Stimulated activated naive CD4-positive, alpha-beta T cell treated with Interleukin-2 at 50 U/mL for 16 hours (primary cell): ENCODE measurements at regions not wholly inside any gene's neighbourhood (a gene's known extent, or its start where the extent isn't known, plus 50 kb on each side); places are given as distances from the start of the nearest gene placed in this dataset.
"Not testable (repeated sequence)": the region's sequence is repeated elsewhere in the genome, so short reads cannot be mapped to it uniquely, and the experiment has no call there.

ENCODE experiments used
- DNase-seq: peaks from one replicate; lab custom pipeline; 2025; lab: John Stamatoyannopoulos, UW

- DNase-seq = no peak
Observed at GRCh38 chr18:22043837-22044236, 125.6 kb upstream of the GATA6 start.

- DNase-seq = no peak
Observed at GRCh38 chr18:22044474-22045220, 124.7 kb upstream of the GATA6 start.

- no peak for DNase-seq
Observed at GRCh38 chr18:22045221-22045918, 124.0 kb upstream of the GATA6 start.

GRCh38 chr18:22046473-22046872, 122.9 kb upstream of the GATA6 start:
- DNase-seq = no peak

GRCh38 chr18:22047485-22047884, 121.9 kb upstream of the GATA6 start:
- DNase-seq = no peak

- DNase-seq = no peak
Observed at GRCh38 chr18:22048221-22048620, 121.2 kb upstream of the GATA6 start.

GRCh38 chr18:22048932-22049615, 120.3 kb upstream of the GATA6 start:
- no peak for DNase-seq

- DNase-seq = no peak
Observed at GRCh38 chr18:22052405-22053105, 116.8 kb upstream of the GATA6 start.

GRCh38 chr18:22055466-22056238, 113.7 kb upstream of the GATA6 start:
- no peak for DNase-seq

GRCh38 chr18:22056950-22057349, 112.4 kb upstream of the GATA6 start:
- no peak for DNase-seq

GRCh38 chr18:22057908-22058527, 111.4 kb upstream of the GATA6 start:
- no peak for DNase-seq

GRCh38 chr18:22060361-22060760, 109.0 kb upstream of the GATA6 start:
- no peak for DNase-seq

- no peak for DNase-seq
Observed at GRCh38 chr18:22063102-22063501, 106.3 kb upstream of the GATA6 start.

- no peak for DNase-seq
Observed at GRCh38 chr18:22063672-22064071, 105.7 kb upstream of the GATA6 start.

- no peak for DNase-seq
Observed at GRCh38 chr18:22064581-22064980, 104.8 kb upstream of the GATA6 start.

GRCh38 chr18:22065311-22065710, 104.1 kb upstream of the GATA6 start:
- no peak for DNase-seq

GRCh38 chr18:22066083-22066485, 103.3 kb upstream of the GATA6 start:
- DNase-seq = no peak

GRCh38 chr18:22067109-22067508, 102.3 kb upstream of the GATA6 start:
- no peak for DNase-seq

GRCh38 chr18:22067682-22068081, 101.7 kb upstream of the GATA6 start:
- no peak for DNase-seq

- not testable (repeated sequence) for DNase-seq
Observed at GRCh38 chr18:22068784-22069183, 100.6 kb upstream of the GATA6 start.

GRCh38 chr18:22069916-22070315, 99.5 kb upstream of the GATA6 start:
- DNase-seq = no peak
